Rectal smooth muscle tissue (tissue), 1 donor: ENCODE measurements at regions not wholly inside any gene's neighbourhood (a gene's known extent, or its start where the extent isn't known, plus 50 kb on each side); places are given as distances from the start of the nearest gene placed in this dataset.
"Not testable (repeated sequence)": the region's sequence is repeated elsewhere in the genome, so short reads cannot be mapped to it uniquely, and the experiment has no call there.

ENCODE experiments used
- H3K27ac ChIP-seq: one replicate; pipeline ENCODE4 v1.7.0; 2013; ENCODE audit warnings: low read depth, low read length, inconsistent platforms
- H3K27me3 ChIP-seq: one replicate; pipeline ENCODE4 v1.7.0; 2013; ENCODE audit warnings: low read length; ENCODE audit not compliant: control insufficient read depth, insufficient read depth
- H3K36me3 ChIP-seq: one replicate; pipeline ENCODE4 v1.7.0; 2013; ENCODE audit warnings: low read length; ENCODE audit not compliant: control insufficient read depth, insufficient read depth
- H3K4me1 ChIP-seq: one replicate; pipeline ENCODE4 v1.7.0; 2013; ENCODE audit warnings: low read length; ENCODE audit not compliant: control insufficient read depth, insufficient read depth
- H3K4me3 ChIP-seq: one replicate; pipeline ENCODE4 v1.7.0; 2013; ENCODE audit warnings: low read length
- H3K9ac ChIP-seq: one replicate; pipeline ENCODE4 v1.7.0; 2013; ENCODE audit warnings: low read length

- not testable (repeated sequence) for H3K27me3 ChIP-seq, H3K27ac ChIP-seq, H3K9ac ChIP-seq, H3K36me3 ChIP-seq, H3K4me3 ChIP-seq, H3K4me1 ChIP-seq
Measured at GRCh38 chr2:237005341-237005740, 80.3 kb upstream of the COPS8 start.

GRCh38 chr2:237011206-237011795 lies 74.4 kb upstream of the COPS8 start:
- H3K9ac ChIP-seq = no peak overlapping the region
- no peaks in the 10 kb centered on the region for H3K36me3 ChIP-seq
- no peak overlapping the region for H3K4me3 ChIP-seq
- H3K27me3 ChIP-seq = no peaks in the 10 kb centered on the region
- H3K4me1 ChIP-seq = no peaks in the 10 kb centered on the region
- no peak overlapping the region for H3K27ac ChIP-seq

- Histone ChIP-seq H3K27ac (no peak overlapping the region), H3K4me3 (no peak overlapping the region)
Measured at GRCh38 chr2:237012004-237012403, 73.7 kb upstream of the COPS8 start.

GRCh38 chr2:237012577-237013267 lies 73.0 kb upstream of the COPS8 start:
- H3K27ac ChIP-seq = no peak overlapping the region
- H3K27me3 ChIP-seq = no peaks in the 10 kb centered on the region
- no peaks in the 10 kb centered on the region for H3K36me3 ChIP-seq
- H3K4me1 ChIP-seq = no peaks in the 10 kb centered on the region
- no peak overlapping the region for H3K4me3 ChIP-seq
- H3K9ac ChIP-seq = no peak overlapping the region

More at GRCh38 chr2:237012004-237012403, 73.7 kb upstream of the COPS8 start:
- Histone ChIP-seq H3K9ac (no peak overlapping the region), H3K36me3 (no peaks in the 10 kb centered on the region), H3K4me1 (no peaks in the 10 kb centered on the region), H3K27me3 (no peaks in the 10 kb centered on the region)

GRCh38 chr2:237016121-237016915 lies 69.4 kb upstream of the COPS8 start:
- no peak overlapping the region for H3K9ac ChIP-seq
- no peak overlapping the region for H3K27ac ChIP-seq
- H3K4me1 ChIP-seq = no peaks in the 10 kb centered on the region
- H3K4me3 ChIP-seq = no peak overlapping the region
- H3K36me3 ChIP-seq = no peaks in the 10 kb centered on the region
- H3K27me3 ChIP-seq = no peaks in the 10 kb centered on the region

GRCh38 chr2:237020090-237020489 lies 65.6 kb upstream of the COPS8 start:
- H3K36me3 ChIP-seq = no peaks in the 10 kb centered on the region
- no peak overlapping the region for H3K4me3 ChIP-seq
- no peaks in the 10 kb centered on the region for H3K4me1 ChIP-seq
- H3K27me3 ChIP-seq = no peaks in the 10 kb centered on the region
- H3K27ac ChIP-seq = no peak overlapping the region
- no peak overlapping the region for H3K9ac ChIP-seq

- Histone ChIP-seq H3K36me3 (no peaks in the 10 kb centered on the region), H3K4me3 (no peak overlapping the region), H3K27ac (no peak overlapping the region), H3K27me3 (no peaks in the 10 kb centered on the region), H3K4me1 (no peaks in the 10 kb centered on the region), H3K9ac (no peak overlapping the region)
Measured at GRCh38 chr2:237022533-237022932, 63.2 kb upstream of the COPS8 start.

GRCh38 chr2:237024255-237024654 lies 61.4 kb upstream of the COPS8 start:
- no peak overlapping the region for H3K9ac ChIP-seq
- no peak overlapping the region for H3K4me3 ChIP-seq
- H3K27me3 ChIP-seq = no peaks in the 10 kb centered on the region
- no peak overlapping the region for H3K27ac ChIP-seq
- no peaks in the 10 kb centered on the region for H3K36me3 ChIP-seq
- H3K4me1 ChIP-seq = no peaks in the 10 kb centered on the region

GRCh38 chr2:237025090-237025865 lies 60.4 kb upstream of the COPS8 start:
- no peak overlapping the region for H3K27ac ChIP-seq

GRCh38 chr2:237026981-237027711 lies 58.5 kb upstream of the COPS8 start:
- H3K27me3 ChIP-seq = no peaks in the 10 kb centered on the region
- H3K9ac ChIP-seq = no peak overlapping the region
- no peak overlapping the region for H3K27ac ChIP-seq
- no peak overlapping the region for H3K4me3 ChIP-seq
- no peaks in the 10 kb centered on the region for H3K36me3 ChIP-seq
- H3K4me1 ChIP-seq = no peaks in the 10 kb centered on the region

More at GRCh38 chr2:237025090-237025865, 60.4 kb upstream of the COPS8 start:
- no peak overlapping the region for H3K9ac ChIP-seq
- H3K36me3 ChIP-seq = no peaks in the 10 kb centered on the region
- H3K4me1 ChIP-seq = no peaks in the 10 kb centered on the region
- H3K4me3 ChIP-seq = no peak overlapping the region
- no peaks in the 10 kb centered on the region for H3K27me3 ChIP-seq

- no peak overlapping the region for H3K4me3 ChIP-seq
- H3K27ac ChIP-seq = no peak overlapping the region
- no peaks in the 10 kb centered on the region for H3K36me3 ChIP-seq
- H3K27me3 ChIP-seq = no peaks in the 10 kb centered on the region
- no peaks in the 10 kb centered on the region for H3K4me1 ChIP-seq
- H3K9ac ChIP-seq = no peak overlapping the region
Measured at GRCh38 chr2:237027712-237028029, 58.0 kb upstream of the COPS8 start.

- H3K4me1 ChIP-seq = no peaks in the 10 kb centered on the region
- H3K27ac ChIP-seq = no peak overlapping the region
- H3K27me3 ChIP-seq = no peaks in the 10 kb centered on the region
- H3K9ac ChIP-seq = no peak overlapping the region
- H3K36me3 ChIP-seq = no peaks in the 10 kb centered on the region
- no peak overlapping the region for H3K4me3 ChIP-seq
Measured at GRCh38 chr2:237030382-237030781, 55.3 kb upstream of the COPS8 start.
